Suprapubic skin (tissue), 4 donors: ENCODE measurements at regions not wholly inside any gene's neighbourhood (a gene's known extent, or its start where the extent isn't known, plus 50 kb on each side); places are given as distances from the start of the nearest gene placed in this dataset.

Source experiments
- DNase-seq, 2 donors: peaks; one replicate each; pipeline ENCODE4 v3.0.0-alpha.2; 2019; ENCODE audit warnings: low spot score in 2 of 2
- H3K27ac ChIP-seq: fragments of 200-600 bp; sonication (generic); one replicate; pipeline ENCODE4 v1.5.1; 2019
- H3K27me3 ChIP-seq: fragments of 200-600 bp; sonication (generic); one replicate; pipeline ENCODE4 v1.5.1; 2019
- H3K36me3 ChIP-seq: fragments of 200-600 bp; sonication (generic); one replicate; pipeline ENCODE4 v1.5.1; 2019
- H3K4me1 ChIP-seq: fragments of 200-600 bp; sonication (generic); one replicate; pipeline ENCODE4 v1.5.1; 2019
- H3K4me3 ChIP-seq: fragments of 200-600 bp; sonication (generic); one replicate; pipeline ENCODE4 v1.5.1; 2019; ENCODE audit warnings: mild to moderate bottlenecking
- H3K9me3 ChIP-seq: fragments of 200-600 bp; sonication (generic); one replicate; pipeline ENCODE4 v1.5.1; 2019
- EP300 ChIP-seq: sonication (generic); formaldehyde crosslinking; IDR thresholded peaks from one replicate; pipeline ENCODE4 v1.6.1; 2017; ENCODE audit warnings: antibody characterized with exemption
- POLR2A ChIP-seq, 2 donors: fragments of 450-650 bp; IDR thresholded peaks; one replicate each; pipeline ENCODE4 v1.6.1; 2017; ENCODE audit warnings: antibody characterized with exemption in 2 of 2, mild to moderate bottlenecking in 2 of 2, moderate library complexity in 2 of 2
- POLR2AphosphoS5 ChIP-seq, 3 donors: sonication (generic); formaldehyde crosslinking; IDR thresholded peaks; one replicate each; pipeline ENCODE4 v1.6.1; 2017; ENCODE audit warnings: antibody characterized with exemption in 3 of 3
- WGBS: methylation state at CpG from one replicate; pipeline ENCODE4 v1.1.5; 2018; 5-methylcytosine and 5-hydroxymethylcytosine counted together
- TF ChIP-seq, protein P1 (sequence below), 2 donors: fragments of 200-600 bp in 1 of 2; fragments of 450-650 bp in 1 of 2; sonication (generic) in 1 of 2; IDR thresholded peaks; one replicate each; pipeline ENCODE4 v1.5.1; 2016 to 2019; ENCODE audit warnings: antibody characterized with exemption in 2 of 2, mild to moderate bottlenecking in 1 of 2, moderate library complexity in 1 of 2

- H3K36me3 ChIP-seq: no peaks in the 10 kb centered on the region
- WGBS: 95% methylated on average over 6 of the region's 6 CpGs
- no peaks in the 10 kb centered on the region for H3K27me3 ChIP-seq
- H3K4me1 ChIP-seq: peaks cover 10% of the 10 kb centered on the region
- TF ChIP-seq POLR2A (IDR thresholded peaks at IDR 0.05) (no peak), EP300 (no peak), POLR2AphosphoS5 (IDR thresholded peaks at IDR 0.05) (no peak)
- TF ChIP-seq, protein P1, sequence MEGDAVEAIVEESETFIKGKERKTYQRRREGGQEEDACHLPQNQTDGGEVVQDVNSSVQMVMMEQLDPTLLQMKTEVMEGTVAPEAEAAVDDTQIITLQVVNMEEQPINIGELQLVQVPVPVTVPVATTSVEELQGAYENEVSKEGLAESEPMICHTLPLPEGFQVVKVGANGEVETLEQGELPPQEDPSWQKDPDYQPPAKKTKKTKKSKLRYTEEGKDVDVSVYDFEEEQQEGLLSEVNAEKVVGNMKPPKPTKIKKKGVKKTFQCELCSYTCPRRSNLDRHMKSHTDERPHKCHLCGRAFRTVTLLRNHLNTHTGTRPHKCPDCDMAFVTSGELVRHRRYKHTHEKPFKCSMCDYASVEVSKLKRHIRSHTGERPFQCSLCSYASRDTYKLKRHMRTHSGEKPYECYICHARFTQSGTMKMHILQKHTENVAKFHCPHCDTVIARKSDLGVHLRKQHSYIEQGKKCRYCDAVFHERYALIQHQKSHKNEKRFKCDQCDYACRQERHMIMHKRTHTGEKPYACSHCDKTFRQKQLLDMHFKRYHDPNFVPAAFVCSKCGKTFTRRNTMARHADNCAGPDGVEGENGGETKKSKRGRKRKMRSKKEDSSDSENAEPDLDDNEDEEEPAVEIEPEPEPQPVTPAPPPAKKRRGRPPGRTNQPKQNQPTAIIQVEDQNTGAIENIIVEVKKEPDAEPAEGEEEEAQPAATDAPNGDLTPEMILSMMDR (IDR thresholded peaks at IDR 0.05): no peak
- no peak overlapping the region for H3K4me3 ChIP-seq
- no peak overlapping the region for H3K27ac ChIP-seq
- no peaks in the 10 kb centered on the region for H3K9me3 ChIP-seq
- no peak for DNase-seq
These were observed 138.0 kb downstream of the HAUS1 start for GRCh38 chr18:46242183-46242582.

- Histone ChIP-seq H3K27ac (no peak overlapping the region), H3K36me3 (no peaks in the 10 kb centered on the region), H3K4me3 (no peak overlapping the region), H3K27me3 (no peaks in the 10 kb centered on the region), H3K9me3 (no peaks in the 10 kb centered on the region), H3K4me1 (peaks cover 6% of the 10 kb centered on the region)
- DNase-seq: no peak
- WGBS: 36% methylated on average over 1 of the region's 1 CpG
- TF ChIP-seq POLR2AphosphoS5 (IDR thresholded peaks at IDR 0.05) (no peak), EP300 (no peak), POLR2A (IDR thresholded peaks at IDR 0.05) (no peak)
- TF ChIP-seq, protein P1 (IDR thresholded peaks at IDR 0.05): no peak
These were observed 138.9 kb downstream of the HAUS1 start for GRCh38 chr18:46243095-46243494.

GRCh38 chr18:46243673-46244072 is 139.5 kb downstream of the HAUS1 start:
- DNase-seq: no peak
- Histone ChIP-seq H3K36me3 (no peaks in the 10 kb centered on the region), H3K4me1 (peaks cover 5% of the 10 kb centered on the region), H3K9me3 (no peaks in the 10 kb centered on the region), H3K27me3 (no peaks in the 10 kb centered on the region), H3K4me3 (no peak overlapping the region), H3K27ac (no peak overlapping the region)
- TF ChIP-seq POLR2A (IDR thresholded peaks at IDR 0.05) (no peak), EP300 (no peak), POLR2AphosphoS5 (IDR thresholded peaks at IDR 0.05) (no peak)
- TF ChIP-seq, protein P1 (IDR thresholded peaks at IDR 0.05): no peak
- 87% methylated on average over 3 of the region's 3 CpGs for WGBS

- TF ChIP-seq, protein P1 (IDR thresholded peaks at IDR 0.05): no peak
- TF ChIP-seq POLR2A (IDR thresholded peaks at IDR 0.05) (no peak), EP300 (no peak), POLR2AphosphoS5 (IDR thresholded peaks at IDR 0.05) (no peak)
- peaks cover 15% of the 10 kb centered on the region for H3K4me1 ChIP-seq
- H3K27me3 ChIP-seq: no peaks in the 10 kb centered on the region
- no peak overlapping the region for H3K27ac ChIP-seq
- no peak for DNase-seq
- no peaks in the 10 kb centered on the region for H3K9me3 ChIP-seq
- H3K4me3 ChIP-seq: no peak overlapping the region
- no peaks in the 10 kb centered on the region for H3K36me3 ChIP-seq
- WGBS: 93% methylated on average over 2 of the region's 2 CpGs
These were observed 141.9 kb downstream of the HAUS1 start for GRCh38 chr18:46246101-46246500.

DNA sequence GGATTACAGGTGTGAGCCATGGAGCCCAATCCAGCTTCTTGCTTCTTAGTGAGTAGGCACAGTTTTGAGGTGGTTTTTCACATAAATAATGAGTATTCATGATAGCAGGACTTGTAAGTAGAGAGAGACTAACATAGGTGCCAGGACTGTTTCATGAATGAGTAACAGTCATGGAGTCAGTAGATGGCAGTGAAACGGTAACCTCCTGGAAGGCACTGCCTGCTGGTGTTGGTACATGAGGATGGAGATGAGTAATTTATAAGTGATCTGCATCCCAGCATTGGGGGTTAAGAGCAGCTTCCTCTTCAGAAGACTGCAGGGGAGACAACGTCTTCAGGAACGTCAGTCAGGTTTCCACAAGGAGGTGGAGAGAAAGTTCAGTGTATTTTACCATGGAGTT is 143.8 kb downstream of the HAUS1 start:
- H3K36me3 ChIP-seq: no peaks in the 10 kb centered on the region
- no peak for DNase-seq
- peaks cover 16% of the 10 kb centered on the region for H3K4me1 ChIP-seq
- H3K4me3 ChIP-seq: no peak overlapping the region
- no peaks in the 10 kb centered on the region for H3K27me3 ChIP-seq
- no peaks in the 10 kb centered on the region for H3K9me3 ChIP-seq
- TF ChIP-seq EP300: no peak
- no peak overlapping the region for H3K27ac ChIP-seq
- 85% methylated on average over 3 of the region's 3 CpGs for WGBS
